NB4 (cell line): ENCODE measurements at regions not wholly inside any gene's neighbourhood (a gene's known extent, or its start where the extent isn't known, plus 50 kb on each side); places are given as distances from the start of the nearest gene placed in this dataset.

Source experiments
- CTCF ChIP-seq: IDR thresholded peaks from one replicate; pipeline ENCODE4 v1.5.1; 2012; ENCODE audit warnings: low read depth, low read length
- MAX ChIP-seq: IDR thresholded peaks from 2 replicates; pipeline ENCODE4 v1.6.1; 2011; ENCODE audit warnings: low read depth, low read length
- POLR2A ChIP-seq: IDR thresholded peaks from 2 replicates; pipeline ENCODE4 v1.6.1; 2011; ENCODE audit warnings: mild to moderate bottlenecking; ENCODE audit not compliant: insufficient read length; ENCODE audit errors: extremely low read depth

GRCh38 chr1:217348960-217349664, 281.8 kb downstream of the GPATCH2 start:
- TF ChIP-seq CTCF (no peak), POLR2A (no peak), MAX (no peak)
